Activated CD4-positive, alpha-beta memory T cell treated with anti-CD3 and anti-CD28 coated beads, Interleukin-2, amount 10 ng/mL, durations not matched to agents 7 days and 5 days (primary cell): ENCODE measurements at regions not wholly inside any gene's neighbourhood (a gene's known extent, or its start where the extent isn't known, plus 50 kb on each side); places are given as distances from the start of the nearest gene placed in this dataset.

Source experiments
- CTCF ChIA-PET: fragments of 350-600 bp; sonication (Branson Sonifier 250); formaldehyde crosslinking; loops from one replicate; lab custom pipeline; 2021; ENCODE audit warnings: antibody characterized with exemption, inconsistent platforms; lab: Charles Lee
- POLR2A ChIA-PET: fragments of 350-600 bp; sonication (Branson Sonifier 250); formaldehyde crosslinking; loops from one replicate; lab custom pipeline; 2021; ENCODE audit warnings: antibody characterized with exemption; lab: Charles Lee
- DNase-seq: peaks from one replicate; pipeline ENCODE4 v3.0.0-alpha.2; 2020
- H3K27ac Mint-ChIP-seq: one replicate; pipeline ENCODE4 v1.8.0; 2021; ENCODE audit warnings: mild to moderate bottlenecking, mixed read lengths
- H3K27me3 Mint-ChIP-seq: one replicate; pipeline ENCODE4 v1.8.0; 2021; ENCODE audit warnings: mixed read lengths
- H3K36me3 Mint-ChIP-seq: one replicate; pipeline ENCODE4 v1.8.0; 2021; ENCODE audit warnings: low read depth, mixed read lengths
- H3K4me1 Mint-ChIP-seq: one replicate; pipeline ENCODE4 v1.8.0; 2021; ENCODE audit warnings: mixed read lengths
- H3K4me3 Mint-ChIP-seq: one replicate; pipeline ENCODE4 v1.8.0; 2021; ENCODE audit warnings: mild to moderate bottlenecking, mixed read lengths
- H3K9me3 Mint-ChIP-seq: one replicate; pipeline ENCODE4 v1.8.0; 2021; ENCODE audit warnings: mixed read lengths

DNA sequence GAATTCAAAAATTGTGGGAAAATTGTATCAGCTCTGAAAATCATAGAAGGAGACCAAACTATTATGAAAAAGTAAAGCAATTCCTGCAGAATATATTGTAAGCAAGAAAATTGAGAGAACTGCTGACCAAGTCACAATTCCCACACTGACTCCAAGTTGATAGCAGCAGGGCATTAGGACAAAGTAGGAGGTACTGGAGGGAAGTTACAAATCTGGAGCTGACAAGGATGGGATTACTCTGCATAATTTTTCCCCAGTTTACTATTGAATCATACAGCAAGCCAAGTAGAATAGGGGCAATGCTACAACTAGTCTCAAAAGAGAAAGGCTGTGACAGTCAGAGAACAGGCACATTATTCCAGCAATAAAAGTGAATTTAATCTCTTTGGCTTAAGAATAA, 161.3 kb upstream of the USP25 start:
- H3K27ac Mint-ChIP-seq = no peak overlapping the region
- H3K4me1 Mint-ChIP-seq = no peaks in the 10 kb centered on the region
- ChIA-PET POLR2A (no interaction called here), CTCF (no interaction called here)
- H3K4me3 Mint-ChIP-seq = no peak overlapping the region
- no peak for DNase-seq
- H3K9me3 Mint-ChIP-seq = no peaks in the 10 kb centered on the region
- H3K36me3 Mint-ChIP-seq = no peaks in the 10 kb centered on the region
- H3K27me3 Mint-ChIP-seq = peaks cover 7% of the 10 kb centered on the region

DNA sequence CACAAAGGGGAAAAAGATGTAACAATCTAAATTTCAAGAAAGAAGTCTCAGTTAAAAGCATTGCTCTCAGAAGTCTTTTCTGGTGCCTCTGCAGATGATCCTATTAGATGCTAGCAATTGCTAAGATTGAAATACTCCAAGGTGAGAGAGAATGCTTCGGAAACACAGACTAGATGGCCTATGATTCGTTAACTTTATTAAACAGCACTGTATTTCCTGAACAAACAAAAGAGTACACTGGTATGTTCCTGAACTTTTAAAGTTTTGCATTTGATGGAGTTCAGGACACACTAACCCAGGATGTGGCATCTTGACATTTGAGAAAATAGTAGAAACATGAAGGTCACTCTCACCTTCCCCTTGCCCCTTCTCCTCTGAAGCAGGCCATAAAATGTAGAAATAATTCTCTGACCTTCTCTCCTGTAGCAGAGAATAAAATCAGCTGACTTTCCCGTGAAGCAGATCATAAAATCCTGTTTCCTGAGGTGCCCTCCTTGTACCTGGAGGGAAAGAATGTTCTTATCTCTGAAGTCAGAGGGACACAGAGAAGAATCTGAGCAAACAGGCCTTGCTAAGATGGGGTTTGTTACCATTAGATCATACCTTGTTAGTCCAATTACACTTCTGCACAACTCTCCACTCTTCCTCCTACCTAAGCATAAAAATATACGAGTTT, 142.9 kb upstream of the USP25 start:
- CTCF ChIA-PET = no interaction called here
- Mint-ChIP-seq H3K36me3 (no peaks in the 10 kb centered on the region), H3K27me3 (no peaks in the 10 kb centered on the region), H3K4me1 (no peaks in the 10 kb centered on the region), H3K9me3 (no peaks in the 10 kb centered on the region), H3K27ac (no peak overlapping the region), H3K4me3 (no peak overlapping the region)
- POLR2A ChIA-PET = no interaction called here
- DNase-seq = no peak

- no peak for DNase-seq
- no peak overlapping the region for H3K27ac Mint-ChIP-seq
- no peaks in the 10 kb centered on the region for H3K4me1 Mint-ChIP-seq
- no peaks in the 10 kb centered on the region for H3K36me3 Mint-ChIP-seq
- no peak overlapping the region for H3K4me3 Mint-ChIP-seq
- ChIA-PET CTCF (interaction anchor here (1.4 kb wide), 1 partner anchor 19 kb away, joined by 3 read pairs; no protein-coding TSS in a partner anchor), POLR2A (no interaction called here)
- no peaks in the 10 kb centered on the region for H3K9me3 Mint-ChIP-seq
- H3K27me3 Mint-ChIP-seq = peaks cover 14% of the 10 kb centered on the region
Observed at GRCh38 chr21:15592271-15592860, 137.4 kb upstream of the USP25 start.

- Mint-ChIP-seq H3K9me3 (no peaks in the 10 kb centered on the region), H3K27me3 (peaks cover 14% of the 10 kb centered on the region), H3K27ac (no peak overlapping the region), H3K4me3 (no peak overlapping the region), H3K4me1 (no peaks in the 10 kb centered on the region), H3K36me3 (no peaks in the 10 kb centered on the region)
- no peak for DNase-seq
- CTCF ChIA-PET = interaction anchor here (1.4 kb wide), 1 partner anchor 19 kb away, joined by 3 read pairs; no protein-coding TSS in a partner anchor
- POLR2A ChIA-PET = no interaction called here
Observed at GRCh38 chr21:15592957-15593356, 136.8 kb upstream of the USP25 start.

- H3K4me1 Mint-ChIP-seq = no peaks in the 10 kb centered on the region
- POLR2A ChIA-PET = no interaction called here
- CTCF ChIA-PET = no interaction called here
- no peaks in the 10 kb centered on the region for H3K36me3 Mint-ChIP-seq
- DNase-seq = no peak
- peaks cover 2% of the 10 kb centered on the region for H3K27me3 Mint-ChIP-seq
- H3K27ac Mint-ChIP-seq = no peak overlapping the region
- no peaks in the 10 kb centered on the region for H3K9me3 Mint-ChIP-seq
- H3K4me3 Mint-ChIP-seq = no peak overlapping the region
Observed at GRCh38 chr21:15601390-15601789, 128.4 kb upstream of the USP25 start.

DNA sequence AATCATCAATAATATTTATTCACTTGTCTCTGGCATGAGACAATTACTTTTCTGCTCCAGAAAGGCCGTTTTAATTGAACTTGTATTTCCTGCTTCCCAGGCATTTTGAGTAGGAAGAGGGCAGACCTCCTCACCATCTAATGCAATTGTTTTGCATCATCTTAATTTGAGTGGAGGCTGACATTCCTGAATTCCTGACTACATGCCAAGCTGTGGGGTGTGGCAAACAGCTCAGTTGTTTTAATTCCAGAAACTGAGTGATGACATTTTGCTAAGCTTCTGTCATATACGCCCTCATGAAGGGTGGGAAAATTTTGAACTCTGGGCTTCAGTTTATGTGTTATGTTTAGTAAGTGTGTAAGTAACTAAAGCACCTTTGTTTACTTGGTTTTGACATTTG, 125.4 kb upstream of the USP25 start:
- ChIA-PET CTCF (no interaction called here), POLR2A (no interaction called here)
- Mint-ChIP-seq H3K27ac (no peak overlapping the region), H3K9me3 (no peaks in the 10 kb centered on the region), H3K36me3 (no peaks in the 10 kb centered on the region), H3K27me3 (peaks cover 3% of the 10 kb centered on the region), H3K4me1 (no peaks in the 10 kb centered on the region), H3K4me3 (no peak overlapping the region)
- no peak for DNase-seq

DNA sequence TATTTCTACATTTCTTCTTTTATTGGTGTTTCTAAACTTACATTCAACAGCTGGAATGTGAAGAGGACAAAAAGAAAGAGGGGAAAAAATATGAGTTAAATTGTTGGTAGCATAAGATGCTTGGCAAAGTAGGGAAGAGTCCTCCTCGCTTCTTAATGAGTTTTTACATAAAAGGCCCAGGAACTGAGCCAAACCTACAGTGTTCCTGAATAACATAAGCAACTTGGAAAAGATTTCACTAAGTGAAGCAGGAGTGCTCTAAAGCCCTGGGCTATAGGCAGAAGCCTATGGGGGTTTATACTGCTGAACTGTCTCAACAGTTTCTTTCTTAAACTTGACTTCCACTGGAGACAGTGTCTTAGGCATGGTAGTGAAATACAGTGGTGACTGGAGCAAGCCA, 115.0 kb upstream of the USP25 start:
- no peak overlapping the region for H3K27ac Mint-ChIP-seq
- no peaks in the 10 kb centered on the region for H3K9me3 Mint-ChIP-seq
- no peaks in the 10 kb centered on the region for H3K27me3 Mint-ChIP-seq
- CTCF ChIA-PET = no interaction called here
- H3K36me3 Mint-ChIP-seq = no peaks in the 10 kb centered on the region
- H3K4me1 Mint-ChIP-seq = no peaks in the 10 kb centered on the region
- POLR2A ChIA-PET = no interaction called here
- H3K4me3 Mint-ChIP-seq = no peak overlapping the region
- no peak for DNase-seq

DNA sequence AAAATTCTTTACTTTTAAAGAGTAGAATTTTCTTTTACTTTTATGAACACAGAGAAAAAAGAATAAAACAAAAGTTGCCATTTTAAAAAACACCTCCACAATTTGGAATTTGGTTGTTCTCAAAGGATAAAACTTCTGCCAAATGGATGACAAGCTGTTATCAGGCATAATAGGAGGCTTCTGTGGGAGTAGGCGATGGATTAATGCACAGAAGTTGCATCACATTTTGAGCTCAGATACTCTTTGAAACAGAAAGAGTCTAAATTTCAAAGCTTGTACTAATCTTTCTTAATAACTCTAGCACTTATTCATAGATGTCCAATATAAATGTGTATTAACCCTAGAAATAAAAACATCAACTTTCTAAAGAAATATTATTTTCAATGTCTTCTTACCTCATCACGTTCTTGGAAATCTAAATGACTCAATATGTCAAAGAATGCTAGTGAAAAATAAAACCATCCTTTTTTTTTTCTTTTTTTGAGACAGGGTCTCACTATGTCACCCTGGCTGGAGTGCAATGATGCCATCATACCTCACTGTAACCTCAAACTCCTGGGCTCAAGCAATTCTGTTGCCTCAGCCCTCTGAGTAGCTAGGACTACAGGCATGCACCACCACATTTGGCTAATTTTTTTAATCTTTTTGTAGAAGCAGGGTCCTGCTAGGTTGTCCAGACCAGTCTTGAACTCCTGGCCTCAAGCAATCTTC, 112.8 kb upstream of the USP25 start:
- no peaks in the 10 kb centered on the region for H3K4me1 Mint-ChIP-seq
- H3K4me3 Mint-ChIP-seq = no peak overlapping the region
- ChIA-PET CTCF (no interaction called here), POLR2A (no interaction called here)
- no peak overlapping the region for H3K27ac Mint-ChIP-seq
- no peaks in the 10 kb centered on the region for H3K9me3 Mint-ChIP-seq
- no peaks in the 10 kb centered on the region for H3K36me3 Mint-ChIP-seq
- H3K27me3 Mint-ChIP-seq = no peaks in the 10 kb centered on the region
- DNase-seq = no peak

GRCh38 chr21:15617964-15618363, 111.8 kb upstream of the USP25 start:
- no peak overlapping the region for H3K4me3 Mint-ChIP-seq
- CTCF ChIA-PET = no interaction called here

GRCh38 chr21:15620892-15621291, 108.9 kb upstream of the USP25 start:
- H3K9me3 Mint-ChIP-seq = no peaks in the 10 kb centered on the region
- no peak overlapping the region for H3K27ac Mint-ChIP-seq
- no peaks in the 10 kb centered on the region for H3K4me1 Mint-ChIP-seq
- ChIA-PET POLR2A (no interaction called here), CTCF (no interaction called here)
- no peak overlapping the region for H3K4me3 Mint-ChIP-seq
- no peaks in the 10 kb centered on the region for H3K36me3 Mint-ChIP-seq
- no peak for DNase-seq
- no peaks in the 10 kb centered on the region for H3K27me3 Mint-ChIP-seq

More at GRCh38 chr21:15617964-15618363, 111.8 kb upstream of the USP25 start:
- H3K9me3 Mint-ChIP-seq = no peaks in the 10 kb centered on the region
- no peaks in the 10 kb centered on the region for H3K4me1 Mint-ChIP-seq
- no peaks in the 10 kb centered on the region for H3K27me3 Mint-ChIP-seq
- POLR2A ChIA-PET = no interaction called here
- no peaks in the 10 kb centered on the region for H3K36me3 Mint-ChIP-seq
- no peak overlapping the region for H3K27ac Mint-ChIP-seq
- DNase-seq = no peak

DNA sequence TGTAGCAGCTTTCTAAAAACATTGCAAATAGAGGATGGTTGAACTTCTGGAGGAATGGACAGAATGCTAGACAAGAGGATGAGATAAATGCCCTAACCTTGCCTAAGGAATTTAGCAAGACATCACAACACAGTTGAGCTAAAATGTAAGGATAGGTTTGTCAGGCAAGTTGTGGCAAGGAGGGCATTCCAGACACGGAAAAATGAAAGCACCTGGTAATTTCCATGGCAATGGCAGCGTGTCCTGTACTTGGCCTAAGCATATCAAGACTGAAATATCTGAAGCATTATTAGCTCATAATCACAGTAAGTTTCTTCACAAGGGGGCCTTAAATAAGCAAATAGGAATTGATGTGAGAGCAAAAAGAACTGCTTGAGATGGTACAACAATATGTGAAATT, 105.1 kb upstream of the USP25 start:
- no peaks in the 10 kb centered on the region for H3K9me3 Mint-ChIP-seq
- ChIA-PET CTCF (no interaction called here), POLR2A (no interaction called here)
- no peak overlapping the region for H3K27ac Mint-ChIP-seq
- no peak for DNase-seq
- H3K4me1 Mint-ChIP-seq = no peaks in the 10 kb centered on the region
- H3K4me3 Mint-ChIP-seq = no peak overlapping the region
- H3K36me3 Mint-ChIP-seq = no peaks in the 10 kb centered on the region
- no peaks in the 10 kb centered on the region for H3K27me3 Mint-ChIP-seq

GRCh38 chr21:15625363-15625762, 104.4 kb upstream of the USP25 start:
- CTCF ChIA-PET = interaction anchor here (0.7 kb wide), 1 partner anchor 215 kb away, joined by 3 read pairs; no protein-coding TSS in a partner anchor
- Mint-ChIP-seq H3K9me3 (no peaks in the 10 kb centered on the region), H3K27ac (no peak overlapping the region), H3K27me3 (no peaks in the 10 kb centered on the region), H3K4me3 (no peak overlapping the region), H3K4me1 (no peaks in the 10 kb centered on the region), H3K36me3 (no peaks in the 10 kb centered on the region)
- DNase-seq = no peak
- POLR2A ChIA-PET = no interaction called here

GRCh38 chr21:15626031-15626430, 103.8 kb upstream of the USP25 start:
- no peaks in the 10 kb centered on the region for H3K36me3 Mint-ChIP-seq
- no peaks in the 10 kb centered on the region for H3K4me1 Mint-ChIP-seq
- no peaks in the 10 kb centered on the region for H3K27me3 Mint-ChIP-seq
- H3K27ac Mint-ChIP-seq = no peak overlapping the region
- CTCF ChIA-PET = no interaction called here
- POLR2A ChIA-PET = no interaction called here
- no peak for DNase-seq
- H3K4me3 Mint-ChIP-seq = no peak overlapping the region
- no peaks in the 10 kb centered on the region for H3K9me3 Mint-ChIP-seq
